ENCODE measurements at regions not wholly inside any gene's neighbourhood (a gene's known extent, or its start where the extent isn't known, plus 50 kb on each side); places are given as distances from the start of the nearest gene placed in this dataset.

- H3K27me3 ChIP-seq, result peaks cover 26% of the 10 kb centered on the region
- TF ChIP-seq CTCF (IDR thresholded peaks at IDR 0.05) (no peak), EP300 (IDR thresholded peaks at IDR 0.05) (no peak), POLR2A (IDR thresholded peaks at IDR 0.05) (no peak), POLR2AphosphoS5 (IDR thresholded peaks at IDR 0.05) (no peak)
- no peaks in the 10 kb centered on the region for H3K36me3 ChIP-seq
- WGBS, 2 donors (ENCODE audit: low coverage in 1 of 2), result 43 to 50% methylated on average over 1 to 4 of the region's 6 CpGs
- H3K4me3 ChIP-seq, result no peak overlapping the region
- no peaks in the 10 kb centered on the region for H3K9me3 ChIP-seq
- no peak overlapping the region for H3K27ac ChIP-seq
- H3K4me1 ChIP-seq, result no peaks in the 10 kb centered on the region
- ATAC-seq, result no peak
These were observed 230.1 kb upstream of the NAV2 start for GRCh38 chr11:19482319-19483100.

- Histone ChIP-seq H3K27me3 (peaks cover 41% of the 10 kb centered on the region), H3K4me1 (no peaks in the 10 kb centered on the region), H3K4me3 (no peak overlapping the region), H3K27ac (no peak overlapping the region), H3K36me3 (no peaks in the 10 kb centered on the region), H3K9me3 (no peaks in the 10 kb centered on the region)
- WGBS, 2 donors (ENCODE audit: low coverage in 1 of 2), result 60 to 68% methylated on average over 1 to 2 of the region's 2 CpGs
- no peak for TF ChIP-seq CTCF (IDR thresholded peaks at IDR 0.05)
- no peak for ATAC-seq
These were observed 232.1 kb upstream of the NAV2 start for GRCh38 chr11:19480540-19480939.

- Histone ChIP-seq H3K9me3 (no peaks in the 10 kb centered on the region), H3K4me1 (no peaks in the 10 kb centered on the region), H3K36me3 (no peaks in the 10 kb centered on the region), H3K27ac (no peak overlapping the region), H3K27me3 (peaks cover 41% of the 10 kb centered on the region), H3K4me3 (no peak overlapping the region)
- 22 to 47% methylated on average over 4 to 6 of the region's 7 CpGs for WGBS, 2 donors (ENCODE audit: low coverage in 1 of 2)
- TF ChIP-seq CTCF (IDR thresholded peaks at IDR 0.05) (no peak), EP300 (IDR thresholded peaks at IDR 0.05) (no peak)
- ATAC-seq, result no peak
These were observed 233.7 kb upstream of the NAV2 start for GRCh38 chr11:19478891-19479290.

- no peaks in the 10 kb centered on the region for H3K4me1 ChIP-seq
- H3K4me3 ChIP-seq, result no peak overlapping the region
- WGBS, 2 donors (ENCODE audit: low coverage in 1 of 2), result 86 to 100% methylated on average over 1 of the region's 7 CpGs
- no peaks in the 10 kb centered on the region for H3K36me3 ChIP-seq
- H3K27ac ChIP-seq, result no peak overlapping the region
- ATAC-seq, result no peak
- H3K27me3 ChIP-seq, result peaks cover 43% of the 10 kb centered on the region
- TF ChIP-seq POLR2A (IDR thresholded peaks at IDR 0.05) (no peak), EP300 (IDR thresholded peaks at IDR 0.05) (no peak)
- H3K9me3 ChIP-seq, result no peaks in the 10 kb centered on the region
These were observed 234.4 kb upstream of the E2F8 start for GRCh38 chr11:19474954-19475721.

- TF ChIP-seq POLR2AphosphoS5 (IDR thresholded peaks at IDR 0.05), result no peak
- 60 to 74% methylated on average over 1 to 4 of the region's 4 CpGs for WGBS, 2 donors (ENCODE audit: low coverage in 1 of 2)
- H3K27me3 ChIP-seq, result peaks cover 34% of the 10 kb centered on the region
- H3K27ac ChIP-seq, result no peak overlapping the region
- H3K36me3 ChIP-seq, result no peaks in the 10 kb centered on the region
- no peaks in the 10 kb centered on the region for H3K4me1 ChIP-seq
- ATAC-seq, result no peak
- H3K9me3 ChIP-seq, result no peaks in the 10 kb centered on the region
- no peak overlapping the region for H3K4me3 ChIP-seq
These were observed 233.5 kb upstream of the E2F8 start for GRCh38 chr11:19474211-19474610.

- peaks cover 26% of the 10 kb centered on the region for H3K27me3 ChIP-seq
- no peaks in the 10 kb centered on the region for H3K9me3 ChIP-seq
- WGBS, 2 donors (ENCODE audit: low coverage in 1 of 2), result 33% methylated on average over 2 of the region's 3 CpGs; no CpG with 5 or more reads in 1 of the 2 donors
- H3K4me1 ChIP-seq, result no peaks in the 10 kb centered on the region
- TF ChIP-seq POLR2AphosphoS5 (IDR thresholded peaks at IDR 0.05) (no peak), CTCF (IDR thresholded peaks at IDR 0.05) (no peak), EP300 (IDR thresholded peaks at IDR 0.05) (no peak), POLR2A (IDR thresholded peaks at IDR 0.05) (no peak)
- no peak for ATAC-seq
- no peak overlapping the region for H3K27ac ChIP-seq
- H3K4me3 ChIP-seq, result no peak overlapping the region
- no peaks in the 10 kb centered on the region for H3K36me3 ChIP-seq
These were observed 231.9 kb upstream of the E2F8 start for GRCh38 chr11:19472679-19473078.

All from gastroesophageal sphincter (tissue), 4 donors.